Activated CD4-positive, alpha-beta T cell treated with anti-CD3 and anti-CD28 coated beads for 24 hours (primary cell): ENCODE measurements at regions not wholly inside any gene's neighbourhood (a gene's known extent, or its start where the extent isn't known, plus 50 kb on each side); places are given as distances from the start of the nearest gene placed in this dataset.
"Not testable (repeated sequence)": the region's sequence is repeated elsewhere in the genome, so short reads cannot be mapped to it uniquely, and the experiment has no call there.

Experiments used
- DNase-seq, 2 donors: peaks; one replicate each; pipeline ENCODE4 v3.0.0-alpha.2; 2020; ENCODE audit warnings: low read depth in 2 of 2

GRCh38 chr1:149229813-149230212 is 126.5 kb upstream of the NBPF9 start:
- DNase-seq: not testable (repeated sequence)

GRCh38 chr1:149234926-149235914 is 131.9 kb upstream of the NBPF9 start:
- not testable (repeated sequence) for DNase-seq

DNA sequence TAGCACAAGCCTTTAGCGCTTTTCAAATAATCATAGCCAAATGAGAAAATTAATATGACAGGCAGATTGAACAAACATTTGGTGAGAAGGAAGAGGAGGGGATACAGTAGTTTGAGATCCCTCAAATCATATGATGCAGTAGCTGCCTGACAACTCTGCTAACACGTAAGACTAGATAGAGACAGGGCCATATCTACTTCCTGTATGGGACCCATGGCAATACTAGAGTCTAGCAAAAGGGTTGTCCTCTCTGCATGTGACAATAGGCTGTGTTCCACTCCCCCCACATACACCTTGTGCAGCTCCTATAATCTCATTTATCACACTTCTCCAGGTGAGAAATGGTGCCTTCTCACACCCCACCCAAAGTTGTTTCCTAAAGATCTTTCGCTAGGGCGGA is 134.2 kb upstream of the NBPF9 start:
- not testable (repeated sequence) for DNase-seq

DNA sequence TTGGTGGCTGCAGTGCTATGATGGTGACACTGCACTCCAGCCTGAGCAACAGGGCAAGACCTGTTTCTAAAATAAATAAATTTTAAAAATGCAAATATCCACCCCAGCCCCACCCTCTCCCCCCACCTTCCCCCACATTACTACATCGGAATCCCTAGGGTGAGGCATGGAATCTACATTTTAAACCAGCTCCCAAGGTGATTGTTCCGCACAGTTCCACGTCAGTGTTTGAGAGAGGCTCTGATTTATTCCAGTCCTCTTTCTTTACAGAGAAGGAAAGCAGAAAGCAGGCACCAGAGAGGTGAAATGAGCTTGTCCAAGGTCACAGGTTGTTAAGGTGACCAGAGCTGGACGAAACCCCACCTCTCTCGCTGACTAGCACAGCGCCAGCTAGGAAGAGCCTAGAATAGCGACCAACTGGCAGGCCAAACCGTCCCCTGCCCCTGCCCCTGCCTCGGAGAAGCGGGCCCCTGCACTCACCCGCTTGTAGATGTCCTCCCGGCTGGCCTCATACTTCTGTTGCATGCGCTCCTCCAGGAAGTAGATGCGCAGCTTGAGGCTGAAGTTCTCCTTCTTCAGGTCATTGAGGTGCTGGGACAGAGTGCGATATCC is 136.7 kb upstream of the NBPF9 start:
- not testable (repeated sequence) for DNase-seq

DNA sequence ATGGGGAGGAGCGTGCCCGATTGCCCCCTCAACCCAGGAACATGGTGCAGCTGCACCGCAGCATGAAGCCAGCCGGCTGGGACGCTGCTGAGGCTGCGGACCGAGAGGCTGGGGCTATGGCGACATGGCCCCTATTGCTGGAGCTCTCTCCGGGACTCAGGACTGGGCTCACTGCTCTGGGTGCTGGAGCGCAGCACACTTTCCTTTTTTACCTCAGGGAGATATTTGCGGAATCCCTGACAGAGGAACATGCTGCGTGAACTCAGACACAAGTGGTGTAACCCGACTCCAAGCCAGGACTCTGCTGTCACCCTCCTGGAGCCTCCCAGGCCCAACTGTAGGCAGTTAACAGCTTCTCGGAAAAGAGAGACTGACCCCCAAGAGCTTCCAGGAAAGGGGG is 137.2 kb upstream of the NBPF9 start:
- not testable (repeated sequence) for DNase-seq

- not testable (repeated sequence) for DNase-seq
These were observed 137.9 kb upstream of the NBPF9 start for GRCh38 chr1:149241272-149241671.

GRCh38 chr1:149243572-149243971 is 140.2 kb upstream of the NBPF9 start:
- not testable (repeated sequence) for DNase-seq

GRCh38 chr1:149244621-149245020 is 141.3 kb upstream of the NBPF9 start:
- not testable (repeated sequence) for DNase-seq

GRCh38 chr1:149246212-149246611 is 142.9 kb upstream of the NBPF9 start:
- DNase-seq: not testable (repeated sequence)

DNA sequence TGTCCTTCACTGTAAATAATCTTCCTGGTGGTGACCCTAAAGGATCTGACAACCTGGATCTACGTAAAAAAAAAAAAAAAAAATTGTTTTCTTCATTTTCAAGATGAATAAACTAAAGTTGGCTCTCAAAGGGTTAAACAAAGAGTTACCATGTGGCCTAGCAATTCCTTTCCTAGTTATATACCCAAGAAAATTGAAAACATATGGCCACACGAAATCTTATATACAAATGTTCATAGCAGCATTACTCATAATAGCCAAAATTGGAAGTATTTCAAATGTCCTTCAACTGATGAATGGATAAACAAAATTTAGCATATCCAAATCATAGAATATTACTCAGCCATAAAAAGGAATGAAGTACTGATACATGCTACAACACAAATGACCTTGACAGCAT is 145.3 kb upstream of the NBPF9 start:
- DNase-seq: not testable (repeated sequence)

DNA sequence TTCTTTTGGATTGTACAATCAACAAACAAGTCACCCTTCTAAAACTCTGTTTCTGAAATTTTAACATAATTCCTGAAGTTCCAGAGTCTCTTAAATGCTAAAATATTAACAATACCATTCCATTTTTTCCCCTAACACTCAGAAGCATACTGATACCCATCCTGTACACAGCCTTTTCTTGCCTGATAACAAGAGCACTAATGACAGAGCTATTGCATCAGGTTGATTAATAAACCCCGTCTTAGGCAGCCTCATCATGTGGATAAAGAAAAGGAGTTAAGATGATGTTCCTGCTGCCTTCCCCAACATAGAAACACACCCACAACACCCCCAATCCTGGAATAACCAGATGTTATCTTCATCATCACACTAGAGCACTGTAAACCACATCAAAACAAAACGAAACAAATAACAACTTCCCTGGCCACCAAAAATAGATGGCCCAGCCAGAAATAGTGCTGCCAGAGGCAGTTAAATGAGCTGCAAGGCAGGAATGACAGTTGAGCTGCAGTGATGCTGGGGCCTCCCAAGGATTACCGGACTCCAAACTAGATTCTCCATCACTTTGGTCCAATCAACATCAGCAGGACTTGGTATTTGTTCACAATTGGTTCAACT is 146.6 kb upstream of the NBPF9 start:
- not testable (repeated sequence) for DNase-seq

DNA sequence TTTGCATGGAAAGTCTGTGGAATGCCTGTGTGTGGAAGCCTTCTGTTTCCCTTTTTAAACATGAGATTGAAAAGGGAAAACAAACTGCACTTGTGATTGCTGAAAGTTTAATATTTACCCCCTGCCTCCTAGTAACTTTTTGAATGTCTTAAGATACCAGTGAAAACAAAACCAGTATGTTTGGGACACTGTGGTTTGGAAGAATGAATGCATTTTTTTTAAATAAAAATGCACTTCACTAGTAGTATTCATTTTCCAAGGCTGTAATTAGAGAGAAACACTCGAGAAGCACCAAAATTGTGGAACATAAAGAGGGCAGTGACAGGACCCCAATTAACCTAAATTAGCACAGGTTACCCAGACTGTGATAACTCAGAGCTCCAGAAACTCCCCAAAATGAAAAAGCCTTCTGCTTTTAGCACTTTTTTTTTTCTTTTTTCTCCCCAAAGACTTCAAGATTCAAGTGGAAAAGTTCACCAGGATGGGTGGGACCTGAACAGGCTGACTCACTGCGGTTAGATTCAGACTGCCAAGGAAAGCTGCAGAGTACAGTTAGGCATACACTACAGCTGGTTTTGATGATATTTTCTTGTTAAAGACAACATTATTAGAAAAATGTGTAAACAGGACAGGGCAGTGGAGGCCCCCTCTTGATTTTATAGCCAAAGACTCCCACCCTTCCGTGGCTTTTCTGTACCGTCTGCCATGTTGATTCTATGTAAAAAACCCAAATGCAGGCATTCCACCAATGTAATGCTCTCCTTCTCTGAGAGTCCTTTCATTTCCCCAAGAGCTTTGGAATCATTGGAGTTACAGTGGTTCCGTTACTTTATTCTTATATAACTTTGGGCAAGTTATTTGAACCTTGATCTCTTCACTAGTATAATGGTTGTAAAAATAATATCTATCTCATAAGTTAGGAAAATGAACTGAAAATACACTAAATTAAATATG is 151.8 kb upstream of the NBPF9 start:
- not testable (repeated sequence) for DNase-seq

DNA sequence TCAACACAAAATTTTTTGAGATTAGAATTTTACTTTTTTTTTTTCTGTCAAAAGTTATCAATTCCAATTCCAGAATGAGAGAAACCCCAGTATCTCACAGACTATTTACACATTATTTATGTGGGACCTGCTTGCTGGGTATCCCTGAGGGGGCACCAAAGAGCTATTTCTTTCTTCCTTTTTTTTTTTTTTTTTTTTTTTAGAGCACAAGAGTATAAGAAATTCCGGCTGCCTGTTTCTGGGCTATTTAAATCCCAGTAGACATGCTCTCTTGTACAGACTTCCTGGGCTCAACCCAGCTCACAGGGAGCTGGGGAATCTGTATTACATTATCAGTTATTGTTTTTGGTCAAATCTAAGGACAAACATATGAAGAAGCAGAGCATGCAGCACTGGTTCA is 156.9 kb upstream of the NBPF9 start:
- not testable (repeated sequence) for DNase-seq

GRCh38 chr1:149260736-149261340 is 157.5 kb upstream of the NBPF9 start:
- not testable (repeated sequence) for DNase-seq

GRCh38 chr1:149267287-149267686 is 163.9 kb upstream of the NBPF9 start:
- not testable (repeated sequence) for DNase-seq

DNA sequence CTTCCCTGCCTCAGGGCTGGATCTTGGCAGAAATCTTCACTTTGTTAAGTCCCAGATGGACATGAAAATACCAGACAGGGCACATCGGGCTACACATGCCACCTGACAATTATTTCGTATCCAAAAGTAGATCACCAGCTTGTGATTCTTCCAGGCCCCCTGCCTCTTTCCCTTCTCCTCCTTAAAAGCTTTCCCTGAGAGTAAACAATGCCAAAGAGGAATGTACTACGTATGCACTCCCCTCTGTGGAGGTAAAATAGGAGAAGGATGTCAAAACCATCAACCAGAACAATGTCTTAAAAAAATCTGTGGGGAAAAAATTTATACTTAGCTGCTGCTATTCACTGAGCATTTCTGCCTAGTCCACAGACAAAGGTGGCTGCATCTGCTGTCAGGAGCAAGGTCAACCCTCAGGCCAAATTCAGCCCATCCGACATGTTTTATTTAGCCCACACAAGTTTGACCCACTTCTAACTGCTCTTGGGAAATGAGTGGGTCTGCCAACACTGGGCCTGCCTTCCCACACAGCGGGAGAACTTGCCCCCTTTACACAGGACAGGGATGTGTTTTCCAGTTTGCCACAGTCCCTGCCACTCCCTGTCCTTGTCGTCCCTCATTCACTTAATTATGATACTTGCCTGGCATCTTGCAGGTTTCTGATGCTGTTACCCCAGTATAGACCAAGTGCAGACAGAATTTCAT is 165.8 kb upstream of the NBPF9 start:
- DNase-seq: not testable (repeated sequence)

DNA sequence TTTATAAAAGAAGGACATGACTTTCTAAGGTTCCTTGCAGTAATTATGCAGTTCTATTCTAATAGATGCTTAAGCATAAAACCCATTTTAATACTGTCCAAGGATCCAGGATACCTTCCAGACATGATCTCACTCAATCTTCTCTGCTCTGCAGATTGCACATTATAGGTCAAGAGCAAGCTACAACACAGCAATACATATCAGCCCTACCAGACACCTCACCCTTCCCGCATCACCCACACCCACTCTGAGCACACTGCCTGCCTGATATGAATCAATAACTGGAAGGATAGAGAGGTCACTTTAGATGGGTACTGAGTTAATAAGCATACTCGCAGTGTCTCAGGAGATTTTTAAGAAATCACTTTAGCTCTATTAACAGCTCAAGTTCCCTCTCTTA is 166.5 kb upstream of the NBPF9 start:
- not testable (repeated sequence) for DNase-seq

DNA sequence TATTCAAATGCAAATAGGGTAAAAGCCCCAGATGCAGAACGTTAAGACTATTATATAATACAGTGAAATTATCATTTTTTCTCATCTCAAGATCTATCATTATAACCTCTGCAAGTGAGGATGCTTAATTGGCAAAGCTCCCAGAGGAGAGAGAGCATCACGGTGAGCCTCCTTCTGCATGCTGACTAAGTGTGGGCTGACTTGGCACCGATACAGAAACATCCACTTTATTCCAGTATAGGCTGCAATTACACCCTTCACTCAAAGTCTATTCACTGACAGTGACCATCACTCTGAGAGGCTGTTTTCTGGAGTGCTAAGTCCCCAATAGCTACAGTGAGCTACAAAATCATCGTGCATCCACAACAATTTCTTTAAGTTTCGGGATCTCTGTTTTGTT is 171.1 kb upstream of the NBPF9 start:
- DNase-seq: not testable (repeated sequence)

DNA sequence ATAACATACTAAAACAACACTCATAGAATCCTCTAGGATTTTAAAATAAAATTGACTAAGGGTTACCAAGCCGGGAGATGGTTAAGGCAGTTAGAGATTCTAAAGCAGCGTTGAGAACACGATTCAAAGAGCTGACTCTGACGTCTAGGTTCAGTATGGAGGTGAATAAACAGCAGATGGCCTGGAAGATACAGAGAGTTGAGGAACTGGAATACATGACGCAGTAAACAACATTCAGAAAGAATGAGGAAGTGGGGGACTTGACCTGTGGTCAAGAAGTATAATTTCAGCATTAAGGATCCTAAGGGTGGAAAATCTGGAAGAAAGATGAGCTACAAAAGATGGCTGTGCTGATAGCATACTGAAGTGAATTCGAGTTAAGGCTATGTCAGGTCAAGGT is 172.5 kb upstream of the NBPF9 start:
- not testable (repeated sequence) for DNase-seq

DNA sequence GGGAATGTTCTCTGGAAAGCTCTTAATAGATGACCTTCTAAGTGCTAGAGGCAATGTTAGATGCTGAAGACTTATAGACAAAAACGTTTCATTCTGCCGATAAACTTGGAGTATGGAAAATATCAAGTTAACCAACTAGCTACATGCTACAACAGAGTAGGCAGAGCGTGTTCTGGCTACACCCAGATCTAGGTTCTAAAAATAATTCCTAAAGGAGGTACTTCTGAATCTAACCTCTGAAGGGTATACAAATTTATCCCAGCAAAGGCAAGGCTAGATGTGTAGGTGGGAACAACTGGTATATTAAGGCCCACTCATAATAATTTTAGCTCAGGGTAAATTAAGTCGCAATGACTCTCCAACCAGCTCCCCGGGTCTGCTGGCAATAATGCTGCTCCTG is 173.1 kb upstream of the NBPF9 start:
- not testable (repeated sequence) for DNase-seq
